Cerebellar nuclear complex (tissue), 1 donor: ENCODE measurements at regions not wholly inside any gene's neighbourhood (a gene's known extent, or its start where the extent isn't known, plus 50 kb on each side); places are given as distances from the start of the nearest gene placed in this dataset.
"Not testable (repeated sequence)": the region's sequence is repeated elsewhere in the genome, so short reads cannot be mapped to it uniquely, and the experiment has no call there.

Experiments used
- DNase-seq, 2 experiments: peaks; one replicate each; lab custom pipeline; 2025; lab: John Stamatoyannopoulos, UW

DNA sequence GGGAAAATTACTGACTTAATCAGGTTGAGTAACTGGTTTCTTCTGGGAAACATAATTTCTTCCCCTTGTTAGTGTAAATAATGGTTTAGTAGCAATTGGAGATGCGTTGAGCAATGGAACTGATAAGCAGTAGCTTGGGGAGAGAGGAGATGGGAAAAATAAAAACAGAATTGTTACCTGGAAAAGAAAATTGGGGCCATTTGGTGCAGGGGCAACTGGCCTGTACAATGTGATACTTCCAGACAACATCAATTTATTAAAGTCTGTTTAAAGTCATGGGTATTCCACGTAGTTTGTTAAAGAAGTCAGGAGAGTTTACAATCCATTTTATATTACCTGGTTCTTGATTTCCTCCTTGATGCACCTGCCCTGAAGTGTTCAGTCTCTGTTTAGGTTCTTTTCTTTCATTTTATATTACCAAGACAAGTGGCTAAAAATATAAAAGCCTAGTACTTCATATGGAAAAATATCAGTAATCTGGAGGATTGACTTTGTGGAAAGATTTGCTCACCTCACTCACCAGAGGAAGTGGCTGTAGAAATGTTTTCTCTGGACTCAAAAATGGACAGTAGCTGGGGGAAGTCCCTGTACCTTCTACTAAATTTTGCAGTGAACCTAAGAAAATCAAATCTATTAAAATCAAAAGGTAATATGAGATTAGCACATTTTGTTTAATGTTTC lies 161.0 kb downstream of the DDX1 start:
- DNase-seq, result no peak

DNA sequence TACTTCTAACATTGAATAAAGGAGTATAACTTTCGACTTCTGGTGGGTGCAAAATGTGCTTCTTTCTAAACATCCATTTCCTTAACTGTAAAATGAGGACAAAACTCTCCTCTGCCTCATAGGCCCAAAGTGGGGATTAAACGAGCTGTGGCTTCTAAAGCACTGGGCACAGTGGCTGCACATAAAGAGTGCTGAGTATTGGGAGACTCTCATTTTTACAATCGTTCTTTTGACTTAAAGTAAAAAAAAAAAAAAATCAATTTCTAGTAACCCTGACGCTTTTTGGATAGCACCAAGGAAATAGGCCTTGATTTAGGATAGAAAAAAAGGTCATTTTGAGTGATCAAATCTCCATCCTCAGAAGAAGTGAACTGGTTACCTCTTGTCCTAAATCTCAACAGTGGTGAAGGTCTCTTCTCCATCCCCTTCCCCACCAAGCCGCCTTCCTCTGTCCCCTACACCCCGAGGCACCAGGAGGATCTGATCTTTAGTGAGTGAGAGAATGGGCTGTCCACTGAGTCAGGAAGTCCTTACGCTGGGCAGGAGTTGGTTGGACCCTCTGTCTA lies 161.6 kb downstream of the DDX1 start:
- no peak for DNase-seq

DNA sequence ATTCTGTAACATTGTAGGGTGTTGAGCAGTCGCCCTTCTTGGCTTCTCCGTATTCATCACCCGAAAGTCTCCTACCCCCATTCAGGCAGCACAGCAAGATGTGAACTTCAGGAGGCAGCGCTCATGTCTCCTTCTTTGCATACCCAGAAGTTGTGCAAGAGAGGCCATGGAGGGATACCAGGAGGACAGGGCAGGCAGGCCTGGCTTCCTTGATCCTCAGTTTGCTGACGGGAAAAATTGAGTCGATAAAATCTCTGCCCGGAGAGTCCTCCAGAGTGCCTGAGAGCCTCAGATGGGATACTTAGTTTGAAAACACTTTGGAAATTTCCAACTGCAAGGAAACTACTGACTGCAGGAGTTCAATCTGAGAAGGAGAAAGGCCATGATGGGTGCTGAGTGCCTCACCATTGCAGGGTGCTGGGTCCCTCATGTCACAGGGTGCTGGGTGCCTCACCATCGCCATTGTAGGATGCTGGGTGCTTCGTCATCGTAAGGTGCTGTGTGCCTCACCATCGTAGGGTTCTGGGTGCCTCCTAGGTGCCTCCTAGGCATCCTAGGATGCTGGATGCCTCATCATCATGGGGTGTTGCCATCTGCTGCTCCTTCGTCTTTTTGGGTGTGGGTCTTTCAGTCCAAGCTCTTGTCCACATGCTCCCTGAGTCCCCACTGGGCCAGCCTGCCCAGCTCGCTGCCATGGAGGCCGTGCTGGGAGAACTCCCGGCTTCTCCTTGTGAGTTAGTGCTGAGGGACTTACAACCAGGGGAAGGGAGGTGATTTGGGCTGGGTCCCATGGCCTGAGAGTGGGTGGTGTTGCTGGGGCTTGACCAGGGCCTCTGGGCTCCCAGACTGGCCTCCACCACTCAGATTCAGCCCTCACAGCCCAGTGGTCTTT lies 162.4 kb downstream of the DDX1 start:
- DNase-seq, result no peak

GRCh38 chr2:15754703-15755099 lies 163.0 kb downstream of the DDX1 start:
- no peak for DNase-seq

- DNase-seq, result no peak
Measured at GRCh38 chr2:15755528-15755927, 163.9 kb downstream of the DDX1 start.

DNA sequence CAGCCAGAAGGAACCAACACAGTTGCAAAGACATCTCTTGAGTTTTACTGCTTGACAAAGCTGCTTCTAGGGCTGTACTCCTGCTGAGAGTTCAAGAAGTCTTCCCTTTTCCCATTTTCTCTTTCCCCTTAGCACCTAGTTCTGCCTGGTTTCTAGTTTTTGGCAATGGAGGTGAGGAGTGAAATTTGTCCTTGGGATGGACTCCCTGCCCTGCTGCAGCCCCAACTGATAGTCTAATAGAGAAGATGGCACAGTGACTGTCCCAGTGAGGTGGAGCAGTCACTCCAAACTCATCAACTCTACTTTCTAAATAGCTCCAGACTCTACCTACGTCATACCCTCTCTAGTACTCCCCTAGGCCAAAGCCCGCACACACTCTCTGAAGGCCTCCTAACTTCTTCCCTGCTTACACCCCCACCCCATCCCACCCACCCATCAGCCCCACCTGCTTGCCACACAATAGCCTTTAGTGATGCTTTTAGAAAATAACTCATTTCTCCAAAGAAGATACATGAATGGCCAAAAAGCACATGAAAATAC lies 164.4 kb downstream of the DDX1 start:
- no peak for DNase-seq

DNA sequence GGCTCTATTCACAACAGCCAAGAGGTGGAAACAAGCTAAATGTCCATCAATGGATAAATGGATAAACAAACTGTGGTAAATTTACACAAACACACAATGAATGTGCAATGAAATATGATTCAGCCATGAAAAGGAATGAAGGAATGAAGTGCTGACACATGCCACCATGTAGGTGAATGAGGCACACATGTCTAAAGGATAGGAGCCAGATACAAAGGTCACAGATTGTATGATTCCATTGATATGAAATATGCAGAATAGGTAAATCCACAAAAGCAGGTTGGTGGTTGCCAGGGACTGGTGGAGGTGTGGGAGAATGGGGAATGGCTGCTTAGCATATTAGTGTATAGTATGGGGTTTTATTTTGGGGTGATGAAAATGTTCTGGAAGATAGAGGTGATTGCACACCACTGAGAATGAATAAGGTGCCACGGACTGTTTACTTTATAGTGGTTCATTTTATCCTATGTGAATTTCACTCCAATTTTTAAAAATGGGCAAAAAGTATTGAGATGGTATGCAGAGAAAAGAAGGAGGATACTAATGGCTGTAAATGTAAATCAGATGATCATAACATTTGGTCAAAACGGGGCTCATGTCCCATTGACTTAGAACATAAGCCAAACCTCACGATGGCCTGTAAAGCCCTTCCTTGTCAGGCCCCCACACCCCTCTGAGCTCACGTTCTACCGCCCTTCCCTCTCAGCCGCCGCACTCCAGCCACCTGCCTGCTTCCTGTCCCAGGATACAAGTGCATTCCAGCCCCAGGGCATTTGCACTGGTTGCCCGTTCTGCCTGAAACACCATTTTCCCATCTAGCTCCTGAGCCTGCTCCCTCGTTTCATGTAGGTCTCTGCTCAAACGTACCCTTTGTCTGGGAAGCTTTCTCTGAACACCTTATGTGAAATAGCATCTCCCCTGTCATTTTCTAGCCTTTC lies 165.5 kb downstream of the DDX1 start:
- DNase-seq, result no peak

- DNase-seq, result no peak
Measured at GRCh38 chr2:15757820-15758586, 166.3 kb downstream of the DDX1 start.

DNA sequence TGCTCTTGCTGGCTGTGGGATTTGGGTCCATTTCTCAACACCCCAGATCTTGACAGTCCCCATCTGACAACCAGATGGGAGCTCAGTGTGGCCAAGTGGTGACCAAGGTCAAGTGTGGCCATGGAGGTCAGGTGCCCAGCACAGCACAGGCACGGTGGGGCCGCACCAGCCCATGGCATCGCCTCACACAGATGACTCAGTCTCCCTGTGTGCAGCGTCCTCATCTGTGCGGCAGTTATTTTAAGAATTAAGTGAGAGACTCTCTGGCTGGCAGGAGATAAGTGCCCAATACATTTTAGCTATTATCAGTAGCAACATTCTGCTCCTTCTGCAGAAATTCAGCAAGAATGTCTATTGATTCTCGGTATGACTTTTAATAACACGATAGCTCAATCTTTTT lies 167.2 kb downstream of the DDX1 start:
- DNase-seq, result no peak

DNA sequence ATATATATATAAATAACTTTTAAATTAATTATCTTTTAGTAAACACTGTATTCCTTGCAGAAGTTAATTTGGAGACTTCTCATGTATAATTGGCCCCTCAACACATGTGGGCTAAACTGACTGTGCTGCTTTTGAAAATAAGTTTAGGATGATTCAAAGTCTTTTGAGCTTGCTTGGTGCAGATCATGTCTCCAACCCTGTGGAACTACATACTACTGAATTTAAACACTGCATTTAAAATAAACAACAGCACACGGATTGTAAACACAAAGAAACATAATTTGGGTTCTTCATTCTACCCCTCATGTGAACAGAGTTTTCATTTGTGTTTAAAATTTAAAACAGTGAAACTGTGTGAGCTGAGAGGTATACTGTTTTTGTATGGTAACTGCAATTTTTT lies 167.7 kb downstream of the DDX1 start:
- DNase-seq, result no peak

DNA sequence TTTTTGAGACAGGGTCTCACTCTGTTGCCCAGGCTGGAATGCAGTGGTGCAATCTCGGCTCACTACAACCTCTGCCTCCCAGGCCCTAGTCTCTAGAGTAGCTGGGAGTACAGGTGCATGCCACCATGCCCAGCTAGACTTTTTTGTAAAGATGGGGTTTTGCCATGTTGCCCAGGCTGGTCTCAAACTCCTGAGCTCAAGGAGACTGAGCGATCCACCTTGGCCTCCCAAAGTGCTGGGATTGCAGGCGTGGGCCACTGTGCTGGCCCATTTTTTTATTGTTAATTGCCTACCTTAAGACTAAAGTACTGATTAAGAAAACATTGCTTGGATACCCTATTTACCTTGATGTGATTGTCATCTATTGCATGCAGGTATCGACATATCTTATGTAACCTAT lies 168.1 kb downstream of the DDX1 start:
- not testable (repeated sequence) for DNase-seq

- DNase-seq, result no peak
Measured at GRCh38 chr2:15760232-15760910, 168.7 kb downstream of the DDX1 start.

DNA sequence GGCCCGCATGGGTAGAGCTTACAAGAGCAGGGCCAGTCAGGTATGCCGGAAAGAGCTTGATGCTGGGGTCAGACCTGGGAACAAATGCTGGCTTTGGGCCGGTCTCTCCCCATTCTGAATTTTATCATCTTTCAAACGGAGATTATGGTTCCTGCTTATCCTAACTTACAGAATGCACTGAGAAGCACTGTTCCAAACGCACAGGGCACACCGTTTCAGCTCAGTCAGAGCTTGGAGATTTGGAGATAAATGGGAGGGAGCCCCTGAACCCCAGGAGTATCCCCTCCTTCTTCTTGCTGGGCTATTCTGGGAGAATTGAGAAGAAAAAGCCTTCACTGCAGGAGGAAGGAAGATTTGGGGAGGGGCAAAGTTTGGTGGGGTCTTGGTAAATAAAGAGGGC lies 169.4 kb downstream of the DDX1 start:
- DNase-seq, result no peak

- no peak for DNase-seq
Measured at GRCh38 chr2:15761910-15762309, 170.2 kb downstream of the DDX1 start.

- no peak for DNase-seq
Measured at GRCh38 chr2:15762449-15762848, 170.8 kb downstream of the DDX1 start.

- no peak for DNase-seq
Measured at GRCh38 chr2:15763106-15763821, 171.6 kb downstream of the DDX1 start.

- no peak for DNase-seq
Measured at GRCh38 chr2:15763822-15764682, 172.4 kb downstream of the DDX1 start.

GRCh38 chr2:15764683-15765011 lies 173.0 kb downstream of the DDX1 start:
- no peak for DNase-seq

GRCh38 chr2:15765211-15765610 lies 173.5 kb downstream of the DDX1 start:
- no peak for DNase-seq
